Lower leg skin (tissue), 3 donors: ENCODE measurements at regions not wholly inside any gene's neighbourhood (a gene's known extent, or its start where the extent isn't known, plus 50 kb on each side); places are given as distances from the start of the nearest gene placed in this dataset.

Experiments
- CTCF ChIP-seq, 3 donors: fragments of 450-650 bp; IDR thresholded peaks; one replicate each; pipeline ENCODE4 v1.5.1; 2016; ENCODE audit warnings: antibody characterized with exemption in 3 of 3, mild to moderate bottlenecking in 3 of 3, moderate library complexity in 2 of 3
- POLR2A ChIP-seq, 2 donors: fragments of 450-650 bp; IDR thresholded peaks; one replicate each; pipeline ENCODE4 v1.6.1; 2016 to 2017; ENCODE audit warnings: antibody characterized with exemption in 2 of 2, mild to moderate bottlenecking in 1 of 2, moderate library complexity in 1 of 2

- TF ChIP-seq CTCF (IDR thresholded peaks at IDR 0.05) (no peak), POLR2A (IDR thresholded peaks at IDR 0.05) (no peak)
These were observed 2333.3 kb downstream of the TP53TG3F start for GRCh38 chr16:35792516-35793285.
